Loucy (cell line): ENCODE measurements at regions not wholly inside any gene's neighbourhood (a gene's known extent, or its start where the extent isn't known, plus 50 kb on each side); places are given as distances from the start of the nearest gene placed in this dataset.

Experiments
- CTCF ChIP-seq: fragments of 200-600 bp; sonication (generic); conservative IDR thresholded peaks from 2 replicates; pipeline ENCODE4 v1.5.1; 2014; ENCODE audit warnings: mild to moderate bottlenecking, antibody characterized with exemption, low read length
- EZH2phosphoT487 ChIP-seq: fragments of 200-600 bp; IDR thresholded peaks from 2 replicates; pipeline ENCODE4 v1.6.1; 2018; ENCODE audit warnings: antibody characterized with exemption, mild to moderate bottlenecking, moderate library complexity, borderline replicate concordance

GRCh38 chr1:87744763-87745162 lies 416.1 kb downstream of the LMO4 start:
- TF ChIP-seq CTCF (no peak), EZH2phosphoT487 (no peak)
